Gastroesophageal sphincter (tissue), 4 donors: ENCODE measurements at regions not wholly inside any gene's neighbourhood (a gene's known extent, or its start where the extent isn't known, plus 50 kb on each side); places are given as distances from the start of the nearest gene placed in this dataset.

Experiments
- ATAC-seq: fragments of 150-250 bp; one replicate; pipeline ENCODE4 v1.9.1; 2016; ENCODE audit warnings: mild to moderate bottlenecking, moderate library complexity
- H3K27ac ChIP-seq, 4 donors: fragments of 200-600 bp; sonication (generic) in 3 of 4; 1 replicate in 3 of 4; 2 replicates in 1 of 4; pipeline ENCODE4 v1.5.1; 2016 to 2019
- H3K27me3 ChIP-seq: fragments of 200-600 bp; sonication (generic); one replicate; pipeline ENCODE4 v1.5.1; 2019
- H3K36me3 ChIP-seq, 2 donors: fragments of 200-600 bp; sonication (generic); one replicate each; pipeline ENCODE4 v1.5.1; 2019; ENCODE audit warnings: control low read depth in 1 of 2
- H3K4me1 ChIP-seq, 3 donors: fragments of 200-600 bp; sonication (generic); 1 replicate in 2 of 3; 2 replicates in 1 of 3; pipeline ENCODE4 v1.5.1; 2016 to 2019; ENCODE audit warnings: control low read depth in 2 of 3
- H3K4me3 ChIP-seq, 2 donors: fragments of 200-600 bp; sonication (generic); one replicate each; pipeline ENCODE4 v1.5.1; 2019; ENCODE audit warnings: mild to moderate bottlenecking in 1 of 2, moderate library complexity in 1 of 2
- H3K9me3 ChIP-seq, 3 donors: fragments of 200-600 bp; sonication (generic); one replicate each; pipeline ENCODE4 v1.5.1; 2017 to 2019; ENCODE audit warnings: control low read depth in 2 of 3
- EP300 ChIP-seq: sonication (generic); formaldehyde crosslinking; IDR thresholded peaks from one replicate; pipeline ENCODE4 v1.6.1; 2017; ENCODE audit warnings: antibody characterized with exemption, mild to moderate bottlenecking
- POLR2A ChIP-seq, 2 donors: fragments of 450-650 bp; IDR thresholded peaks; one replicate each; pipeline ENCODE4 v1.6.1; 2017; ENCODE audit warnings: antibody characterized with exemption in 2 of 2, mild to moderate bottlenecking in 2 of 2, moderate library complexity in 1 of 2
- POLR2AphosphoS5 ChIP-seq: sonication (generic); formaldehyde crosslinking; IDR thresholded peaks from one replicate; pipeline ENCODE4 v1.6.1; 2017; ENCODE audit warnings: antibody characterized with exemption
- WGBS, 2 donors: methylation state at CpG; one replicate each; pipeline ENCODE4 v1.1.5; 2018; ENCODE audit warnings: low coverage in 1 of 2; 5-methylcytosine and 5-hydroxymethylcytosine counted together
- TF ChIP-seq, protein P1 (sequence below), 4 experiments: fragments of 200-600 bp in 2 of 4; fragments of 450-650 bp in 2 of 4; sonication (generic) in 1 of 4; IDR thresholded peaks; one replicate each; pipeline ENCODE4 v1.5.1; 2017 to 2019; ENCODE audit warnings: antibody characterized with exemption in 4 of 4, mild to moderate bottlenecking in 2 of 4, moderate library complexity in 2 of 4

DNA sequence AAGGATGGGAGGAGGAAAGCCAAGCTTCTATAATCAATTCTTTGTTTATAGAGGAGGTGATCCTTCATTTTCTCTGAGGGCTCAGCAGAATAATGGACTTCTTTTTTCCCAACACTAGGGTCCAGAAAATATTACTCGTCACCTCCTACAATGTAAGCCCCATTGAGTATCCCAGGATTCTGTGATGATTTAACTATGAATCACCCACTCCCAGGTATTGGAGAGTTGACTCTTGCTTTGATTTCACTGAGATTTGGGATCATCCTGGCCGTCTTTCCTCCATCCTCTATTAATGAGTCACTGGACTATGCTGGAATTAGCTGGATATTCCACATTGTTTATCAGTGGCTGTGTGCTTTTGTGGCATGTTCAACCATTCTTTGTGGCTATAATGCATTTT lies 452.0 kb downstream of the NPIPA7 start:
- Histone ChIP-seq H3K27me3 (peaks cover 9% of the 10 kb centered on the region), H3K9me3 (peaks cover 0 to 5% (median 0%) of the 10 kb centered on the region in 3 donors), H3K27ac (no peak overlapping the region), H3K36me3 (no peaks in the 10 kb centered on the region), H3K4me3 (no peak overlapping the region), H3K4me1 (no peaks in the 10 kb centered on the region)
- TF ChIP-seq EP300 (no peak), POLR2AphosphoS5 (no peak), POLR2A (IDR thresholded peaks at IDR 0.05) (no peak)
- TF ChIP-seq, protein P1, sequence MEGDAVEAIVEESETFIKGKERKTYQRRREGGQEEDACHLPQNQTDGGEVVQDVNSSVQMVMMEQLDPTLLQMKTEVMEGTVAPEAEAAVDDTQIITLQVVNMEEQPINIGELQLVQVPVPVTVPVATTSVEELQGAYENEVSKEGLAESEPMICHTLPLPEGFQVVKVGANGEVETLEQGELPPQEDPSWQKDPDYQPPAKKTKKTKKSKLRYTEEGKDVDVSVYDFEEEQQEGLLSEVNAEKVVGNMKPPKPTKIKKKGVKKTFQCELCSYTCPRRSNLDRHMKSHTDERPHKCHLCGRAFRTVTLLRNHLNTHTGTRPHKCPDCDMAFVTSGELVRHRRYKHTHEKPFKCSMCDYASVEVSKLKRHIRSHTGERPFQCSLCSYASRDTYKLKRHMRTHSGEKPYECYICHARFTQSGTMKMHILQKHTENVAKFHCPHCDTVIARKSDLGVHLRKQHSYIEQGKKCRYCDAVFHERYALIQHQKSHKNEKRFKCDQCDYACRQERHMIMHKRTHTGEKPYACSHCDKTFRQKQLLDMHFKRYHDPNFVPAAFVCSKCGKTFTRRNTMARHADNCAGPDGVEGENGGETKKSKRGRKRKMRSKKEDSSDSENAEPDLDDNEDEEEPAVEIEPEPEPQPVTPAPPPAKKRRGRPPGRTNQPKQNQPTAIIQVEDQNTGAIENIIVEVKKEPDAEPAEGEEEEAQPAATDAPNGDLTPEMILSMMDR (IDR thresholded peaks at IDR 0.05): no peak
- no peak for ATAC-seq
- 43 to 71% methylated on average over 1 to 2 of the region's 2 CpGs for WGBS, 2 donors

DNA sequence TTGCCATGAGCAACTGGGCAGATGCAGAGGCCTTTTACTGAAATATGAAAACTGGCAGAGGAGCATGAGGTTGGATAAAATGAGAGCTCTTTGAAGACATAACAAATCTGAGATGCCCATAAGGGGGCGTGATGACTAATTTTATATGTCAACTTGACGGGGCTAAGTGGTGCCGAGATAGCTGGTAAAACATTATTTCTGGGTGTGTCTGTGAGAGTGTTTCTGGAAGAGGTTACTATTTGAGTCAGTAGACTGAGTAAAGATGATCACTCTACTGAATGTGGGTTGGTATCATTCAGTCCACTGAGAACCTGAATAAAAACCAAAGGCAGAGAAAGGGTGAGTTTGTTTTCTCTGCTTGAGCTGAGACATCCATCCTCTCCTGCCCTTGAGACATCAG lies 454.2 kb downstream of the NPIPA7 start:
- TF ChIP-seq EP300 (no peak), POLR2AphosphoS5 (no peak), POLR2A (IDR thresholded peaks at IDR 0.05) (no peak)
- TF ChIP-seq, protein P1 (IDR thresholded peaks at IDR 0.05): no peak
- no peaks in the 10 kb centered on the region for H3K36me3 ChIP-seq
- WGBS, 2 donors: 76 to 87% methylated on average over 3 of the region's 3 CpGs
- H3K4me3 ChIP-seq: no peak overlapping the region
- H3K9me3 ChIP-seq: peaks cover 0 to 5% (median 0%) of the 10 kb centered on the region in 3 donors
- no peak overlapping the region for H3K27ac ChIP-seq
- H3K4me1 ChIP-seq: no peaks in the 10 kb centered on the region
- ATAC-seq: no peak
- peaks cover 14% of the 10 kb centered on the region for H3K27me3 ChIP-seq

DNA sequence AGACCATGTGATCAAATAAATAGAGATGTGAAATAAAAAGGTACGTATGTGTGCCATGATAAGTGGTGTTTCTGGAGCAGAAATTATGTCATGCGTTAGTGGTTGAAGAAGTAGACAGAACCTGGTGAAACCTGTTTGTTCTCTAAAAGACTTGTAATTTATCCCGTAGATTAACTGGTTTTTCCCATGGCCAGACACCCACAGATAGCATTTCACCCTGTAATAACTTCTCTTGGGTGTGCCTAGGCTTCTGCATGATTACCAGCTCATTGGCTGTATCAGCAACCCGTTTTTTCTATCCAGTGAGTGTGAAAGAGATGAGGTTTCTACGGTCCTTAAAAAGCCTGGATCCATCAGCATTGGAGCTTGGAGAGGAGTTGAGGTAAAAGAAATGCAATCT lies 471.3 kb downstream of the NPIPA7 start:
- 65 to 86% methylated on average over 5 of the region's 5 CpGs for WGBS, 2 donors
- Histone ChIP-seq H3K4me1 (no peaks in the 10 kb centered on the region), H3K36me3 (no peaks in the 10 kb centered on the region), H3K27ac (no peak overlapping the region), H3K27me3 (no peaks in the 10 kb centered on the region), H3K9me3 (no peaks in the 10 kb centered on the region), H3K4me3 (no peak overlapping the region)
- TF ChIP-seq POLR2A (IDR thresholded peaks at IDR 0.05) (no peak), POLR2AphosphoS5 (no peak), EP300 (no peak)
- TF ChIP-seq, protein P1 (IDR thresholded peaks at IDR 0.05): no peak
- no peak for ATAC-seq

DNA sequence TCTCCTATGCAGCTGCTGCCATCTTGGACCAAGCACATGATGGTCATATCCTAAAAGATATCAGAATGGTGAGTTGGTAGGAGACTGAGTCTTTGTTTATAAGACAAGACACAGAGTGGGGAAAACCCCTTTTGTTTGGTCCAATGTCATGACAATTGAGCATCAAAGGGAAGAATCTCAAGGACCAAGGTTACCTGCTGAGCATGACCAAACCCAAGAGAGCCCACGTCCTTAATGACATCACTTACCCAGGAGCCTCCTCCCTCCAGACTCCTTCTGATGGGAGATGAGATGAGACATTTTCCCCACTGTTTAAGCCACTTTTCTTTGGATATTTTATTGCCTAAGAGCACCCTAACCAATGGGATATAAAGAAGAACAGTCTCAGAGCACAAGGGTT lies 478.1 kb downstream of the NPIPA7 start:
- Histone ChIP-seq H3K4me3 (no peak overlapping the region), H3K9me3 (no peaks in the 10 kb centered on the region), H3K36me3 (no peaks in the 10 kb centered on the region), H3K4me1 (no peaks in the 10 kb centered on the region), H3K27me3 (peaks cover 44% of the 10 kb centered on the region), H3K27ac (no peak overlapping the region)
- WGBS, 2 donors: no CpG with 5 or more reads among the region's 1 CpG
- TF ChIP-seq POLR2AphosphoS5: no peak
- ATAC-seq: no peak

DNA sequence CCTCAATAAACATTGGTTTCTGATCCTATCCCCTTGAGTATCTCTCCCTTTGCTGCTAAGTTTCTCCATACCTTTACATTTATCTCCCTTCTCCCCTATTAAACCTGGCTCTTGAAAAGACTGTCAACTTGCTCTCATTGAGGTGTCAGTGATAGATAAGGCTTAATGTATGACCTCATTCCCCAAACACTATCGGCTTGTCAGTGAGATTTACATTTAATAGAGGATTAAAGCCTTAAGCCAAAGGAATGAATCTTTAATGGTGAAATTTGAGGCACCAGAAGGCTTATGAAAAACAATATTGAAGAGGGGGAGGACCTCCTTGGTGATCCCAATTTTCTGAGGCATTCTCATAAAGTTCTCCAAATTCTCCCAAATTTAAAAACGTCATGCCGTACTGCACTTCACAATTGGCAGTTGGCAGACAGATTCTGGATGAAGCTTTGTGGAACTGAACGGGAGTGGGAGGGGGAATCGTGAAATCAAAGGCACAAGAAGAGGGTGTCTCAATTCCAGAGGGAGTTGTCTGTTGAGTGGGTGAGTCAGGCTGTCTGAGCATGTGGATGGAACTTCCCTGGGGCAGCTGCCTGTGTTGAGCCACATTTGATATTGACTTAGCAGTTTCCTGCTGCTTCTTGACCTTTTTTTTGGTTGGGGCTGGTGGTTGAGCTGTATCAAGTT lies 478.8 kb downstream of the NPIPA7 start:
- Histone ChIP-seq H3K27me3 (peaks cover 44% of the 10 kb centered on the region), H3K4me1 (no peaks in the 10 kb centered on the region), H3K27ac (no peak overlapping the region), H3K4me3 (no peak overlapping the region), H3K36me3 (no peaks in the 10 kb centered on the region), H3K9me3 (no peaks in the 10 kb centered on the region)
- no peak for ATAC-seq
- no peak for TF ChIP-seq EP300
- TF ChIP-seq, protein P1 (IDR thresholded peaks at IDR 0.05): no peak
- TF ChIP-seq POLR2A (IDR thresholded peaks at IDR 0.05): no peak
- no peak for TF ChIP-seq POLR2AphosphoS5
- WGBS, 2 donors: 19 to 28% methylated on average over 5 of the region's 5 CpGs
